T-cell (primary cell): ENCODE measurements at regions not wholly inside any gene's neighbourhood (a gene's known extent, or its start where the extent isn't known, plus 50 kb on each side); places are given as distances from the start of the nearest gene placed in this dataset.
"Not testable (repeated sequence)": the region's sequence is repeated elsewhere in the genome, so short reads cannot be mapped to it uniquely, and the experiment has no call there.

Source experiments
- ATAC-seq, 4 experiments: fragments of 200-7000 bp in 3 of 4; fragments of 150-1000 bp in 1 of 4; cut with Tn5 transposase; replicated peaks in 1 of 4; 1 replicate in 3 of 4; 2 replicates in 1 of 4; pipeline ENCODE4 v1.10.0; 2021; ENCODE audit warnings: moderate library complexity in 3 of 4, mild to moderate bottlenecking in 2 of 4, moderate number of reproducible peaks in 1 of 4
- CTCF ChIA-PET, 2 donors: fragments of 300-600 bp; sonication (Branson Sonifier 250); formaldehyde crosslinking; loops; one replicate each; lab custom pipeline; 2022; ENCODE audit warnings: antibody characterized with exemption in 2 of 2; lab: Charles Lee
- POLR2A ChIA-PET, 2 donors: fragments of 300-600 bp; sonication (Branson Sonifier 250); formaldehyde crosslinking; loops; one replicate each; lab custom pipeline; 2022; ENCODE audit warnings: antibody characterized with exemption in 2 of 2; lab: Charles Lee
- DNase-seq, 35 experiments: peaks; one replicate each; pipeline versions ENCODE4 v3.0.0 to v3.0.0-alpha.2; 2013 to 2023
- H3K27ac ChIP-seq: one replicate; pipeline ENCODE4 v1.5.1; 2013; ENCODE audit warnings: low read length
- H3K27me3 ChIP-seq, 2 experiments: replicated peaks in 1 of 2; 1 replicate in 1 of 2; 2 replicates in 1 of 2; pipeline versions ENCODE4 v1.6.1 to v1.7.0; 2013; ENCODE audit warnings: low read length in 1 of 2, mixed read lengths in 1 of 2; ENCODE audit not compliant: control insufficient read depth in 2 of 2, insufficient read depth in 2 of 2; ENCODE audit errors: extremely low read depth in 1 of 2
- H3K36me3 ChIP-seq, 2 donors: 1 replicate in 1 of 2; 2 replicates in 1 of 2; pipeline versions ENCODE4 v1.6.1 to v1.7.0; 2013; ENCODE audit warnings: low read length in 1 of 2; ENCODE audit not compliant: control insufficient read depth in 2 of 2, insufficient read depth in 1 of 2; ENCODE audit errors: extremely low read depth in 1 of 2
- H3K4me1 ChIP-seq, 2 experiments: 1 replicate in 1 of 2; 2 replicates in 1 of 2; pipeline versions ENCODE4 v1.6.1 to v1.7.0; 2013; ENCODE audit warnings: low read length in 2 of 2, mixed read lengths in 1 of 2; ENCODE audit not compliant: insufficient read depth in 2 of 2, control insufficient read depth in 1 of 2; ENCODE audit errors: extremely low read depth in 1 of 2
- H3K4me3 ChIP-seq, 2 donors: 1 replicate in 1 of 2; 2 replicates in 1 of 2; pipeline versions ENCODE4 v1.5.1 to v1.7.0; 2013; ENCODE audit warnings: mild to moderate bottlenecking in 2 of 2, low read length in 1 of 2, moderate library complexity in 1 of 2; ENCODE audit not compliant: control insufficient read depth in 1 of 2; ENCODE audit errors: extremely low read depth in 1 of 2
- H3K9me3 ChIP-seq: 2 replicates; pipeline ENCODE4 v1.7.0; 2013
- H3K27ac Mint-ChIP-seq, 2 donors: one replicate each; pipeline ENCODE4 v1.8.0; 2020 to 2021; ENCODE audit warnings: mild to moderate bottlenecking in 2 of 2, mixed read lengths in 2 of 2
- H3K27me3 Mint-ChIP-seq, 2 donors: one replicate each; pipeline ENCODE4 v1.8.0; 2021 to 2022; ENCODE audit warnings: mixed read lengths in 2 of 2
- H3K36me3 Mint-ChIP-seq: one replicate; pipeline ENCODE4 v1.8.0; 2021; ENCODE audit warnings: mixed read lengths
- H3K4me1 Mint-ChIP-seq, 3 donors: one replicate each; pipeline ENCODE4 v1.8.0; 2020 to 2022; ENCODE audit warnings: mixed read lengths in 3 of 3, mild to moderate bottlenecking in 1 of 3
- H3K4me3 Mint-ChIP-seq, 3 donors: one replicate each; pipeline ENCODE4 v1.8.0; 2020 to 2022; ENCODE audit warnings: mild to moderate bottlenecking in 3 of 3, mixed read lengths in 3 of 3, moderate library complexity in 3 of 3
- H3K9me3 Mint-ChIP-seq, 3 donors: one replicate each; pipeline ENCODE4 v1.8.0; 2020 to 2022; ENCODE audit warnings: mixed read lengths in 3 of 3
- WGBS: methylation state at CpG from one replicate; pipeline ENCODE4 v1.1.5; 2013; ENCODE audit warnings: missing lambda C conversion rate; ENCODE audit not compliant: insufficient coverage; 5-methylcytosine and 5-hydroxymethylcytosine counted together

DNA sequence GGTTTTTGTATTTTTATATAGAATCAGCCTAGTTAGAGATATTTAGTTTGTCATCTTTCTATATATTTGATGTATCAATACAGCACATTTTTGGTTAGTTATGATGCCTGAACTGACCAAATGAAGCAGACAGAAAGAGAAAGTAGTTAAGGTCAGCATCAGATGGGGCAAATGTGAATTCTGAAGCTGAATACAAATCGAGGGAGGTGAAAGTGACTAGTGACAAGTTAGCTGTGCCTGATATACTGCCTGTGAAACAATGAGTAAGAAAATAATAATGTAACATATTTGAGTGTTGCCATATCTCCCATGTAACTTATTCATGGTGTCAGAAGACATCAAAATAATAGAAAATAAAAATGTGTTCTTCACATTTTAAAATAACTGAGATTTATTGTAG, 680.3 kb upstream of the SEMA6D start:
- Histone ChIP-seq H3K27me3 (no peaks in the 10 kb centered on the region), H3K4me1 (no peaks in the 10 kb centered on the region), H3K36me3 (no peaks in the 10 kb centered on the region), H3K27ac (no peak overlapping the region), H3K9me3 (no peaks in the 10 kb centered on the region), H3K4me3 (no peak overlapping the region)
- no peaks in the 10 kb centered on the region for H3K27me3 Mint-ChIP-seq
- no peaks in the 10 kb centered on the region for H3K4me1 Mint-ChIP-seq
- no peak overlapping the region for H3K27ac Mint-ChIP-seq
- H3K9me3 Mint-ChIP-seq = peaks cover 3 to 19% (median 4%) of the 10 kb centered on the region in 3 donors
- no peak for DNase-seq
- no peak for ATAC-seq
- WGBS = no CpG with 5 or more reads among the region's 1 CpG
- no peaks in the 10 kb centered on the region for H3K36me3 Mint-ChIP-seq
- ChIA-PET POLR2A (no interaction called here), CTCF (no interaction called here)
- no peak overlapping the region for H3K4me3 Mint-ChIP-seq

DNA sequence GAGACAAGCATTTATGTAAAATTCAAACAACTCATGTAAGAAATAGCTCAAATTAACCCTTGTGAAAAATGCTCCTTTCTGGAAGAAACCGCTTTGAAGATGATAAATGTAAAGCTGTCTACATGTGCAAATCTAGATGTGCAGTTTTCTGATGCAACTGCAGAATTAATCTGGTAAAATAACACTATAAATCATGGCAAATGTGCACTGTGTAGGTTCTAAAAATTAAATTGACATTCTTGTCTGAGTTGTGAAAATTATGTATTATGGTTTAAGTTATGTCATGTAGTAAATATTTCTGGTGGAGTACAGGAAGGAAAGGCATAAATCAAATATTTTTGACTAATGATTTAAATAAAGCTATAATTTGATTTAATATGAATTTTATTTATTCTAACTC, 678.1 kb upstream of the SEMA6D start:
- no peak overlapping the region for H3K27ac Mint-ChIP-seq
- H3K4me3 Mint-ChIP-seq = no peak overlapping the region
- Histone ChIP-seq H3K9me3 (no peaks in the 10 kb centered on the region), H3K4me3 (no peak overlapping the region), H3K4me1 (no peaks in the 10 kb centered on the region), H3K27me3 (no peaks in the 10 kb centered on the region), H3K27ac (no peak overlapping the region), H3K36me3 (no peaks in the 10 kb centered on the region)
- DNase-seq (no peak), ATAC-seq (no peak)
- H3K27me3 Mint-ChIP-seq = no peaks in the 10 kb centered on the region
- CTCF ChIA-PET = no interaction called here
- no CpG with 5 or more reads among the region's 1 CpG for WGBS
- POLR2A ChIA-PET = interaction anchor here in 1 of 2 donors (0.7 kb wide), 1 partner anchor 613 kb away, joined by 3 read pairs; no protein-coding TSS in a partner anchor
- H3K9me3 Mint-ChIP-seq = peaks cover 3 to 6% (median 4%) of the 10 kb centered on the region in 3 donors
- no peaks in the 10 kb centered on the region for H3K4me1 Mint-ChIP-seq
- no peaks in the 10 kb centered on the region for H3K36me3 Mint-ChIP-seq

DNA sequence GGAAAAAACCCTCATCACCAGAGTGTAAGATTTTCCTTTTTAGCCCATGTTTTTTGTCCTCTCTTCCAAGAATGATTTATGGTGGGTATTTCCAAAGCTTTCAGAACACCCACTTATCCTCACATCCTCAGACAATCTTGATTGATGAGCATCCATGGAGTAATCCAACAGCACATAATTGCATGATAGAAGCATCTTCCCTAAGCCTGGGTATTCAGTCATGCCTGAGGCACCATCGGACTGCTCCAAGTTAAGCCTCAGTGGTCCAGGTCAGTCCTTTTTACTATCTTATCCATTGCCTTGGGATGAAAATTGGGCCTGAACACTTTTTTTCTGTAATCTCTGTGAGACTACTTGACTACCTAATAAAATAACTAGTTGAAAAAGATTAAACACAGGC, 676.0 kb upstream of the SEMA6D start:
- CTCF ChIA-PET = no interaction called here
- Mint-ChIP-seq H3K9me3 (peaks cover 0 to 14% (median 3%) of the 10 kb centered on the region in 3 donors), H3K27ac (no peak overlapping the region)

DNA sequence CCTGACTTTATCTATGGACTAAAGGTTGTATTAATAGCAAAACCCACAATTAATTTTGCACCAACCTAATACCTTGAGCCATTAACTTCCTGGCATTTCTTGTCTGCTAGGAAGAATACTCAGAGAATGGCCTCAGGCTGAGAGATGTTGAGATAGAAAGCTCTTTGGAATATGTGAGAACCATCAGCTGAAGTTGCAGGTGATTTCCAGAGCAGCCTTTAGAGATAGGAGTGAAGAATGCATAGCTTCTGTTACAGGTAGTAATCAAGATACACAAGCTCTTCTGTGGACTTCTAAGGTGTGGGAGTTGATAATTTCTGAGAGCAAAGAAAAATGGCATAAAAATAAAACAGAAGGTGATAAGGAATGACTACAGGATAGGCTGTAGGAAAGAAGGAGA, 669.3 kb upstream of the SEMA6D start:
- H3K27me3 ChIP-seq, H3K27me3 Mint-ChIP-seq, H3K36me3 ChIP-seq, DNase-seq, POLR2A ChIA-PET, H3K27ac Mint-ChIP-seq, H3K36me3 Mint-ChIP-seq, H3K27ac ChIP-seq, H3K4me3 Mint-ChIP-seq, H3K4me1 Mint-ChIP-seq, H3K4me1 ChIP-seq, H3K9me3 ChIP-seq, CTCF ChIA-PET, H3K4me3 ChIP-seq, ATAC-seq: not testable (repeated sequence)
- peaks cover 3 to 13% (median 13%) of the 10 kb centered on the region in 3 donors for H3K9me3 Mint-ChIP-seq

More for the DNA sequence above, 676.0 kb upstream of the SEMA6D start:
- POLR2A ChIA-PET = no interaction called here
- H3K4me3 Mint-ChIP-seq = no peak overlapping the region
- Histone ChIP-seq H3K27me3 (no peaks in the 10 kb centered on the region), H3K4me1 (no peaks in the 10 kb centered on the region), H3K36me3 (no peaks in the 10 kb centered on the region), H3K4me3 (no peak overlapping the region), H3K9me3 (no peaks in the 10 kb centered on the region), H3K27ac (no peak overlapping the region)
- no peak for ATAC-seq
- no peaks in the 10 kb centered on the region for H3K27me3 Mint-ChIP-seq
- WGBS = no CpG with 5 or more reads among the region's 1 CpG
- H3K36me3 Mint-ChIP-seq = no peaks in the 10 kb centered on the region
- H3K4me1 Mint-ChIP-seq = no peaks in the 10 kb centered on the region
- DNase-seq = no peak

GRCh38 chr15:47066392-47066791, 650.9 kb upstream of the SEMA6D start:
- CTCF ChIA-PET = no interaction called here
- no peak overlapping the region for H3K4me3 ChIP-seq
- POLR2A ChIA-PET = no interaction called here
- 82% methylated on average over 4 of the region's 7 CpGs for WGBS
- H3K9me3 ChIP-seq = no peaks in the 10 kb centered on the region
- Mint-ChIP-seq H3K9me3 (peaks cover 5 to 8% (median 7%) of the 10 kb centered on the region in 3 donors), H3K27me3 (no peaks in the 10 kb centered on the region), H3K27ac (no peak overlapping the region), H3K36me3 (no peaks in the 10 kb centered on the region), H3K4me1 (no peaks in the 10 kb centered on the region), H3K4me3 (no peak overlapping the region)
- no peaks in the 10 kb centered on the region for H3K4me1 ChIP-seq
- no peak for DNase-seq
- H3K27me3 ChIP-seq = no peaks in the 10 kb centered on the region
- no peaks in the 10 kb centered on the region for H3K36me3 ChIP-seq
- H3K27ac ChIP-seq = no peak overlapping the region
- ATAC-seq = no peak

- POLR2A ChIA-PET, H3K27me3 Mint-ChIP-seq, H3K4me3 ChIP-seq, H3K9me3 ChIP-seq, ATAC-seq, H3K27ac Mint-ChIP-seq, H3K4me3 Mint-ChIP-seq, H3K4me1 ChIP-seq, CTCF ChIA-PET, DNase-seq, H3K27me3 ChIP-seq, H3K36me3 ChIP-seq, H3K36me3 Mint-ChIP-seq, H3K4me1 Mint-ChIP-seq, H3K9me3 Mint-ChIP-seq, H3K27ac ChIP-seq: not testable (repeated sequence)
- no CpG with 5 or more reads among the region's 4 CpGs for WGBS
Observed at GRCh38 chr15:47077846-47078245, 639.5 kb upstream of the SEMA6D start.

DNA sequence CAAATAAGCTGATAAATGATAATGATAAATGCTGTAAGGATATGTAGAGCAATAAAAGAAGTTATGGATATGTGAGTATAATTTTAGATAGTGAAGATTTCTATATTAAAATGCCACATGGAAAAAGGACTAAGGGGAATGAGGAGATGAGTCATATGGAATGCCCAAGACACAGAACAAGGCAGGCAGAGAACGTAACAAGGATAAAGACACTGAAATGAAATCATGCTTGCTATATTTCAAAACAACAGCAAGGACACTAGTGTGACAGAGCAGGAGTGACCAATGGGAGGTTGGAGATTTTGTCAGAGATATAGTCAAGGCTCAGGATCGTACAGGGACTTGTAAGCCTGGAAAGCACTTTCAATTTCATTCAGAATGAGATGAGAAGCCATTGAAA, 621.5 kb upstream of the SEMA6D start:
- no peaks in the 10 kb centered on the region for H3K27me3 Mint-ChIP-seq
- Histone ChIP-seq H3K9me3 (no peaks in the 10 kb centered on the region), H3K36me3 (no peaks in the 10 kb centered on the region), H3K4me1 (no peaks in the 10 kb centered on the region), H3K27ac (no peak overlapping the region), H3K4me3 (no peak overlapping the region), H3K27me3 (no peaks in the 10 kb centered on the region)
- POLR2A ChIA-PET = no interaction called here
- H3K27ac Mint-ChIP-seq = no peak overlapping the region
- ATAC-seq = no peak
- no CpG with 5 or more reads among the region's 2 CpGs for WGBS
- peaks cover 8 to 14% (median 13%) of the 10 kb centered on the region in 3 donors for H3K9me3 Mint-ChIP-seq
- DNase-seq = no peak
- H3K4me3 Mint-ChIP-seq = no peak overlapping the region
- H3K36me3 Mint-ChIP-seq = no peaks in the 10 kb centered on the region
- no peaks in the 10 kb centered on the region for H3K4me1 Mint-ChIP-seq
- CTCF ChIA-PET = no interaction called here
